HCT116 (cell line): ENCODE measurements at regions not wholly inside any gene's neighbourhood (a gene's known extent, or its start where the extent isn't known, plus 50 kb on each side); places are given as distances from the start of the nearest gene placed in this dataset.

Experiments
- ATAC-seq: fragments of 200-7000 bp; cut with Tn5 transposase; 2 replicates; pipeline ENCODE4 v1.9.1; 2020; ENCODE audit warnings: mild to moderate bottlenecking, moderate library complexity
- BruUV-seq: library from RNA; stranded (reverse); fragments of 400-500 nt; replicated peaks from 2 replicates; lab custom pipeline; 2021; lab: Mats Ljungman, UMichigan
- CTCF ChIA-PET: fragments of 300-600 bp; sonication (Branson Sonifier 250); formaldehyde crosslinking; loops from one replicate; lab custom pipeline; 2021; ENCODE audit warnings: antibody characterized with exemption; lab: Charles Lee
- POLR2A ChIA-PET: fragments of 300-600, 350-600 bp; sonication (Branson Sonifier 250); formaldehyde crosslinking; loops from one replicate; lab custom pipeline; 2021; ENCODE audit warnings: antibody characterized with exemption; lab: Charles Lee
- RAD21 ChIA-PET, 2 experiments: fragments of 300-600 bp; sonication (Branson Sonifier 250); formaldehyde crosslinking; loops; one replicate each; lab custom pipeline; 2023; ENCODE audit warnings: low total read pairs in 2 of 2; ENCODE audit not compliant: uncharacterized antibody in 2 of 2, unreplicated experiment in 2 of 2, low non-redundant PET in 1 of 2; lab: Charles Lee
- DNase-seq: peaks from one replicate; pipeline ENCODE4 v3.0.0-alpha.2; 2010; ENCODE audit warnings: low read depth, low spot score
- H2AFZ ChIP-seq: fragments of 200-600 bp; shearing (Covaris generic), sonication (generic); 2 replicates; pipeline ENCODE4 v1.6.1; 2017; ENCODE audit warnings: low read depth, mixed run types, mixed read lengths, antibody characterized with exemption, low read length; ENCODE audit not compliant: poor library complexity, severe bottlenecking
- H3K27ac ChIP-seq: 2 replicates; pipeline ENCODE4 v1.5.1; 2012; ENCODE audit warnings: low read depth, low read length
- H3K27me3 ChIP-seq: fragments of 200-600 bp; sonication (generic); 2 replicates; pipeline ENCODE4 v1.6.1; 2016; ENCODE audit warnings: mixed run types, low read length, mixed read lengths; ENCODE audit not compliant: insufficient read depth
- H3K36me3 ChIP-seq, 2 experiments: fragments of 200-500 bp in 1 of 2; fragments of 200-600 bp in 1 of 2; sonication (Bioruptor generic) in 1 of 2; sonication (generic) in 1 of 2; 2 replicates each; pipeline versions ENCODE4 v1.5.1 to v1.6.1; 2014 to 2016; ENCODE audit warnings: low read length in 2 of 2, inconsistent platforms in 1 of 2, mixed read lengths in 1 of 2, mixed run types in 1 of 2; ENCODE audit not compliant: insufficient read depth in 2 of 2, control insufficient read depth in 1 of 2
- H3K4me1 ChIP-seq, 2 experiments: fragments of 200-600 bp in 1 of 2; sonication (generic) in 1 of 2; 2 replicates each; pipeline versions ENCODE4 v1.5.1 to v1.6.1; 2012 to 2017; ENCODE audit warnings: low read length in 2 of 2, inconsistent platforms in 1 of 2, mild to moderate bottlenecking in 1 of 2, mixed read lengths in 1 of 2, mixed run types in 1 of 2, moderate library complexity in 1 of 2; ENCODE audit not compliant: insufficient read depth in 2 of 2, control insufficient read depth in 1 of 2
- H3K4me2 ChIP-seq: fragments of 200-600 bp; sonication (generic); 2 replicates; pipeline ENCODE4 v1.6.1; 2017; ENCODE audit warnings: mixed run types, low read length, mixed read lengths
- H3K4me3 ChIP-seq, 2 experiments: fragments of 200-600 bp in 1 of 2; sonication (generic) in 1 of 2; replicated peaks in 1 of 2; 2 replicates each; pipeline ENCODE4 v1.5.1; 2011 to 2016; ENCODE audit warnings: low read length in 2 of 2, control low read depth in 1 of 2, low read depth in 1 of 2, mild to moderate bottlenecking in 1 of 2, mixed read lengths in 1 of 2, mixed run types in 1 of 2
- H3K79me2 ChIP-seq: fragments of 200-600 bp; sonication (generic); 2 replicates; pipeline ENCODE4 v1.6.1; 2017; ENCODE audit warnings: mild to moderate bottlenecking, mixed run types, low read length, moderate library complexity, mixed read lengths; ENCODE audit not compliant: insufficient read depth
- H3K9ac ChIP-seq: fragments of 200-600 bp; sonication (generic); 2 replicates; pipeline ENCODE4 v1.6.1; 2016; ENCODE audit warnings: low read length, mixed read lengths
- H3K9me2 ChIP-seq: fragments of 200-600 bp; sonication (generic), shearing (Covaris generic); 2 replicates; pipeline ENCODE4 v1.6.1; 2017; ENCODE audit warnings: mixed run types, mild to moderate bottlenecking, moderate library complexity; ENCODE audit not compliant: insufficient read depth
- H3K9me3 ChIP-seq, 2 experiments: fragments of 200-500 bp in 1 of 2; fragments of 200-600 bp in 1 of 2; sonication (Bioruptor generic) in 1 of 2; sonication (generic) in 1 of 2; 2 replicates each; pipeline ENCODE4 v1.6.1; 2014 to 2017; ENCODE audit warnings: low read length in 2 of 2, mixed read lengths in 2 of 2, inconsistent platforms in 1 of 2, low read depth in 1 of 2, mild to moderate bottlenecking in 1 of 2, mixed run types in 1 of 2, moderate library complexity in 1 of 2; ENCODE audit not compliant: control insufficient read depth in 1 of 2, insufficient read depth in 1 of 2
- H4K20me1 ChIP-seq: fragments of 200-600 bp; sonication (generic), shearing (Covaris generic); 2 replicates; pipeline ENCODE4 v1.6.1; 2017; ENCODE audit warnings: mixed run types, mild to moderate bottlenecking, moderate library complexity; ENCODE audit not compliant: insufficient read depth
- ATF3 ChIP-seq: IDR thresholded peaks from 2 replicates; pipeline ENCODE4 v1.6.1; 2012
- CEBPB ChIP-seq: IDR thresholded peaks from 2 replicates; pipeline ENCODE4 v1.6.1; 2012; ENCODE audit warnings: low read depth
- CTCF ChIP-seq, 3 experiments: fragments of 200-600 bp in 1 of 3; sonication (generic) in 1 of 3; IDR thresholded peaks in 2 of 3; conservative IDR thresholded peaks in 1 of 3; 2 replicates each; pipeline ENCODE4 v1.5.1; 2012 to 2017; ENCODE audit warnings: low read depth in 2 of 3, low read length in 2 of 3, antibody characterized with exemption in 1 of 3, borderline replicate concordance in 1 of 3, control low read depth in 1 of 3, mild to moderate bottlenecking in 1 of 3, mixed read lengths in 1 of 3, mixed run types in 1 of 3, moderate library complexity in 1 of 3; ENCODE audit not compliant: insufficient read depth in 1 of 3
- EGR1 ChIP-seq: IDR thresholded peaks from 2 replicates; pipeline ENCODE4 v1.6.1; 2012; ENCODE audit warnings: low read depth
- EZH2 ChIP-seq: fragments of 200-600 bp; sonication (generic); IDR thresholded peaks from 2 replicates; pipeline ENCODE4 v1.6.1; 2017; ENCODE audit warnings: antibody characterized with exemption, mixed run types
- EZH2phosphoT487 ChIP-seq: fragments of 200-600 bp; IDR thresholded peaks from 2 replicates; pipeline ENCODE4 v1.6.1; 2018; ENCODE audit warnings: antibody characterized with exemption, borderline replicate concordance
- JUND ChIP-seq: IDR thresholded peaks from 2 replicates; pipeline ENCODE4 v1.6.1; 2012
- REST ChIP-seq: IDR thresholded peaks from 2 replicates; pipeline ENCODE4 v1.6.1; 2012; ENCODE audit warnings: low read depth
- TCF7L2 ChIP-seq: IDR thresholded peaks from 2 replicates; pipeline ENCODE4 v1.7.0; 2011; ENCODE audit warnings: borderline replicate concordance, inconsistent platforms; ENCODE audit not compliant: insufficient read depth, insufficient read length; ENCODE audit errors: extremely low read depth
- YY1 ChIP-seq: IDR thresholded peaks from 2 replicates; pipeline ENCODE4 v1.6.1; 2011; ENCODE audit warnings: low read length, low read depth, moderate library complexity, mild to moderate bottlenecking; ENCODE audit not compliant: insufficient replicate concordance; ENCODE audit errors: extremely low read depth
- ZFX ChIP-seq: fragments of 450-650 bp; IDR thresholded peaks from 2 replicates; pipeline ENCODE4 v1.6.1; 2017
- ZNF274 ChIP-seq: fragments of 200-500 bp; sonication (Bioruptor generic); IDR thresholded peaks from 2 replicates; pipeline ENCODE4 v1.6.1; 2014; ENCODE audit warnings: mild to moderate bottlenecking, low read depth, low read length, inconsistent platforms
- intact Hi-C: fragments of 100-400 bp; cut with micrococcal nuclease; formaldehyde crosslinking; loops from 2 replicates; pipeline ENCODE4 v1.10.0; 2022

- TF ChIP-seq REST = no peak
- TF ChIP-seq YY1 = no peak
- no peak for TF ChIP-seq TCF7L2
- no peak for TF ChIP-seq ATF3
- no peak for TF ChIP-seq EZH2
These were observed 54.7 kb upstream of the INSYN1 start (continued) for GRCh38 chr15:73807865-73808264.

- POLR2A ChIA-PET = no interaction called here
- intact Hi-C loops = no loop called here
- no peak for DNase-seq
- H3K9ac ChIP-seq = no peak overlapping the region
- BruUV-seq = no TSS peak
- H3K9me2 ChIP-seq = no peaks in the 10 kb centered on the region
- no peak for TF ChIP-seq CEBPB
- TF ChIP-seq TCF7L2 = no peak
- no peak for TF ChIP-seq YY1
- no peak for TF ChIP-seq CTCF (IDR thresholded peaks at IDR 0.05 in 2 of 3, conservative IDR thresholded peaks at IDR 0.05 in 1 of 3; ENCODE audit: borderline replicate concordance in 1 of 3, insufficient read depth in 1 of 3, low read depth in 2 of 3, low read length in 2 of 3)
- TF ChIP-seq EZH2phosphoT487 = no peak
- no peak for TF ChIP-seq EGR1
- no peak for TF ChIP-seq ZNF274
- no peak for TF ChIP-seq ZFX
- TF ChIP-seq ATF3 = no peak
- no peak for TF ChIP-seq JUND
- TF ChIP-seq, all 23 proteins: peak for 0
- CTCF ChIA-PET = no interaction called here
- no peaks in the 10 kb centered on the region for H3K27me3 ChIP-seq
- no peak overlapping the region for H2AFZ ChIP-seq
- H3K4me1 ChIP-seq = peaks cover 3 to 10% of the 10 kb centered on the region in 2 experiments; a peak in 3 of 4 replicates
- no peaks in the 10 kb centered on the region for H3K36me3 ChIP-seq
- no peaks in the 10 kb centered on the region for H3K9me3 ChIP-seq
- peak; percentile 71 for ATAC-seq
- no peaks in the 10 kb centered on the region for H3K79me2 ChIP-seq
- H3K4me2 ChIP-seq = peak overlapping the region; percentile 31
- RAD21 ChIA-PET = no interaction called here
- H3K27ac ChIP-seq = no peak overlapping the region
- no peak overlapping the region for H3K4me3 ChIP-seq
- no peaks in the 10 kb centered on the region for H4K20me1 ChIP-seq
These were observed 56.8 kb upstream of the INSYN1 start for GRCh38 chr15:73809728-73810501.
